H1 (cell line): ENCODE measurements at regions not wholly inside any gene's neighbourhood (a gene's known extent, or its start where the extent isn't known, plus 50 kb on each side); places are given as distances from the start of the nearest gene placed in this dataset.

ENCODE experiments used
- CTCF ChIP-seq, 3 experiments: IDR thresholded peaks; 1 replicate in 2 of 3; 2 replicates in 1 of 3; pipeline versions ENCODE4 v1.5.1 to v1.6.1; 2011; ENCODE audit warnings: low read length in 3 of 3, mild to moderate bottlenecking in 3 of 3, inconsistent platforms in 2 of 3, low read depth in 1 of 3, moderate library complexity in 1 of 3; ENCODE audit not compliant: insufficient read depth in 1 of 3; ENCODE audit errors: control extremely low read depth in 1 of 3
- EP300 ChIP-seq, 2 experiments: IDR thresholded peaks; 1 replicate in 1 of 2; 2 replicates in 1 of 2; pipeline ENCODE4 v1.6.1; 2011 to 2012; ENCODE audit warnings: low read depth in 2 of 2, low read length in 2 of 2, mild to moderate bottlenecking in 2 of 2, borderline replicate concordance in 1 of 2, inconsistent platforms in 1 of 2, moderate library complexity in 1 of 2
- TEAD4 ChIP-seq: IDR thresholded peaks from 2 replicates; pipeline ENCODE4 v1.6.1; 2012; ENCODE audit warnings: low read depth, low read length, inconsistent platforms, mixed read lengths

DNA sequence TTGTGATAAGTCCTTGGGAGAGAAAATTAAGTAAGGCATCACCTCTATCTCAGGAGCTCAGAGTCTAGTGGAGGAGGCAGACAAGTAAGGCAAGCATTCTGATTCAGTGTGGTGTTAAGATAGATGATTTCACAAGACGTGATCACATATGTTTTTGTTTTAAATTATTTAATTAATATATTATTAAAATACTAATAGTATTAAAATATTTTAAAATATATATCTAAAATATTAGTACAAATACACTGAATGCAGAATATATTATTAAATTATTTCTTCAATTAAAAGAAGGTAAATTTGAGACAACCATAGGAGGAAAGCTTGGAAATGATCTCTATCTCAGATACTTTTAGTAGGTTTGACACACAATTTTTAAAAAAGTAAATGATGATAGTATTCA is 51.5 kb upstream of the ANO4 start (continued):
- TF ChIP-seq EP300 (IDR thresholded peaks at IDR 0.05; ENCODE audit: borderline replicate concordance in 1 of 2, low read depth in 2 of 2, low read length in 2 of 2): no peak
- TF ChIP-seq CTCF (IDR thresholded peaks at IDR 0.05; ENCODE audit: control extremely low read depth in 1 of 3, insufficient read depth in 1 of 3, low read depth in 1 of 3, low read length in 3 of 3): no peak
- no peak for TF ChIP-seq TEAD4
